Stimulated activated naive B cell treated with anti-CD40 and anti-IgM and Interleukin-4, amounts not matched to agents 10 μg/mL and 1 μg/mL and 100 μg/mL, for 72 hours (primary cell): ENCODE measurements at regions not wholly inside any gene's neighbourhood (a gene's known extent, or its start where the extent isn't known, plus 50 kb on each side); places are given as distances from the start of the nearest gene placed in this dataset.
A peak's percentile ranks its signal among the peaks of the same experiment; 100 is the strongest.

Experiments
- ATAC-seq, 2 donors: fragments of 150-1000 bp; cut with Tn5 transposase; replicated peaks; 2 replicates each; pipeline ENCODE4 v1.10.0; 2021; ENCODE audit warnings: moderate library complexity in 1 of 2
- DNase-seq: peaks from one replicate; pipeline ENCODE4 v3.0.0; 2021
- H3K27ac Mint-ChIP-seq: one replicate; pipeline ENCODE4 v1.8.0; 2022; ENCODE audit warnings: mild to moderate bottlenecking, mixed read lengths
- H3K27me3 Mint-ChIP-seq, 2 donors: one replicate each; pipeline ENCODE4 v1.8.0; 2022; ENCODE audit warnings: mixed read lengths in 2 of 2
- H3K36me3 Mint-ChIP-seq, 2 donors: one replicate each; pipeline ENCODE4 v1.8.0; 2022; ENCODE audit warnings: mixed read lengths in 2 of 2, mild to moderate bottlenecking in 1 of 2
- H3K4me1 Mint-ChIP-seq, 2 donors: one replicate each; pipeline ENCODE4 v1.8.0; 2022; ENCODE audit warnings: mixed read lengths in 2 of 2, mild to moderate bottlenecking in 1 of 2
- H3K4me3 Mint-ChIP-seq, 2 donors: one replicate each; pipeline ENCODE4 v1.8.0; 2022; ENCODE audit warnings: mild to moderate bottlenecking in 2 of 2, mixed read lengths in 2 of 2, moderate library complexity in 1 of 2
- H3K9me3 Mint-ChIP-seq, 2 donors: one replicate each; pipeline ENCODE4 v1.8.0; 2022; ENCODE audit warnings: mixed read lengths in 2 of 2, mild to moderate bottlenecking in 1 of 2

GRCh38 chr2:129758784-129759471, 220.5 kb upstream of the RAB6C start:
- Mint-ChIP-seq H3K27me3 (peaks cover 0 to 4% of the 10 kb centered on the region in 2 donors), H3K4me1 (peaks cover 0 to 6% of the 10 kb centered on the region in 2 donors), H3K9me3 (no peaks in the 10 kb centered on the region), H3K4me3 (peak overlapping the region in 1 of 2 donors; percentile 55), H3K36me3 (no peaks in the 10 kb centered on the region), H3K27ac (peak overlapping the region; percentile 33)
- ATAC-seq (peak; percentile 54 to 68), DNase-seq (no peak)

- no peaks in the 10 kb centered on the region for H3K9me3 Mint-ChIP-seq
- no peaks in the 10 kb centered on the region for H3K36me3 Mint-ChIP-seq
- ATAC-seq: no peak
- no peak overlapping the region for H3K4me3 Mint-ChIP-seq
- no peak overlapping the region for H3K27ac Mint-ChIP-seq
- H3K4me1 Mint-ChIP-seq: peaks cover 0 to 6% of the 10 kb centered on the region in 2 donors
- DNase-seq: no peak
- H3K27me3 Mint-ChIP-seq: peaks cover 0 to 4% of the 10 kb centered on the region in 2 donors
These were observed 219.9 kb upstream of the RAB6C start for GRCh38 chr2:129759472-129760010.

GRCh38 chr2:129760669-129761068, 218.8 kb upstream of the RAB6C start:
- ATAC-seq: no peak
- Mint-ChIP-seq H3K9me3 (no peaks in the 10 kb centered on the region), H3K4me1 (peaks cover 0 to 6% of the 10 kb centered on the region in 2 donors), H3K36me3 (no peaks in the 10 kb centered on the region), H3K27me3 (peaks cover 0 to 7% of the 10 kb centered on the region in 2 donors), H3K4me3 (no peak overlapping the region), H3K27ac (no peak overlapping the region)
- DNase-seq: no peak

- no peaks in the 10 kb centered on the region for H3K36me3 Mint-ChIP-seq
- no peak overlapping the region for H3K27ac Mint-ChIP-seq
- H3K4me3 Mint-ChIP-seq: no peak overlapping the region
- DNase-seq: no peak
- peaks cover 2 to 5% of the 10 kb centered on the region in 2 donors for H3K27me3 Mint-ChIP-seq
- peaks cover 0 to 6% of the 10 kb centered on the region in 2 donors for H3K4me1 Mint-ChIP-seq
- no peak for ATAC-seq
- no peaks in the 10 kb centered on the region for H3K9me3 Mint-ChIP-seq
These were observed 217.9 kb upstream of the RAB6C start for GRCh38 chr2:129761569-129762021.

- DNase-seq (no peak), ATAC-seq (no peak)
- H3K27ac Mint-ChIP-seq: no peak overlapping the region
- H3K4me1 Mint-ChIP-seq: peaks cover 0 to 6% of the 10 kb centered on the region in 2 donors
- H3K27me3 Mint-ChIP-seq: peaks cover 7 to 8% of the 10 kb centered on the region in 2 donors
- no peak overlapping the region for H3K4me3 Mint-ChIP-seq
- no peaks in the 10 kb centered on the region for H3K9me3 Mint-ChIP-seq
- no peaks in the 10 kb centered on the region for H3K36me3 Mint-ChIP-seq
These were observed 216.9 kb upstream of the RAB6C start for GRCh38 chr2:129762386-129763189.

GRCh38 chr2:129763190-129763846, 216.1 kb upstream of the RAB6C start:
- H3K27me3 Mint-ChIP-seq: peaks cover 8 to 13% of the 10 kb centered on the region in 2 donors
- no peak overlapping the region for H3K27ac Mint-ChIP-seq
- H3K36me3 Mint-ChIP-seq: no peaks in the 10 kb centered on the region
- DNase-seq (no peak), ATAC-seq (no peak)
- no peak overlapping the region for H3K4me3 Mint-ChIP-seq
- H3K4me1 Mint-ChIP-seq: peaks cover 0 to 6% of the 10 kb centered on the region in 2 donors
- H3K9me3 Mint-ChIP-seq: no peaks in the 10 kb centered on the region

- no peak for ATAC-seq
- no peaks in the 10 kb centered on the region for H3K36me3 Mint-ChIP-seq
- no peaks in the 10 kb centered on the region for H3K9me3 Mint-ChIP-seq
- H3K4me1 Mint-ChIP-seq: peaks cover 0 to under 1% of the 10 kb centered on the region in 2 donors
- H3K27ac Mint-ChIP-seq: no peak overlapping the region
- DNase-seq: no peak
- peaks cover 12 to 18% of the 10 kb centered on the region in 2 donors for H3K27me3 Mint-ChIP-seq
- H3K4me3 Mint-ChIP-seq: no peak overlapping the region
These were observed 215.5 kb upstream of the RAB6C start for GRCh38 chr2:129763966-129764365.

- ATAC-seq: no peak
- Mint-ChIP-seq H3K27ac (no peak overlapping the region), H3K4me1 (no peaks in the 10 kb centered on the region), H3K27me3 (peaks cover 12 to 18% of the 10 kb centered on the region in 2 donors), H3K4me3 (no peak overlapping the region), H3K36me3 (no peaks in the 10 kb centered on the region), H3K9me3 (no peaks in the 10 kb centered on the region)
- DNase-seq: no peak
These were observed 214.8 kb upstream of the RAB6C start for GRCh38 chr2:129764376-129765325.

- Mint-ChIP-seq H3K36me3 (no peaks in the 10 kb centered on the region), H3K4me1 (no peaks in the 10 kb centered on the region), H3K27ac (no peak overlapping the region), H3K9me3 (no peaks in the 10 kb centered on the region), H3K4me3 (no peak overlapping the region), H3K27me3 (peaks cover 12 to 18% of the 10 kb centered on the region in 2 donors)
- DNase-seq (no peak), ATAC-seq (no peak)
These were observed 214.2 kb upstream of the RAB6C start for GRCh38 chr2:129765326-129765677.

GRCh38 chr2:129765678-129766351, 213.7 kb upstream of the RAB6C start:
- no peaks in the 10 kb centered on the region for H3K36me3 Mint-ChIP-seq
- H3K9me3 Mint-ChIP-seq: no peaks in the 10 kb centered on the region
- H3K4me1 Mint-ChIP-seq: no peaks in the 10 kb centered on the region
- no peak overlapping the region for H3K27ac Mint-ChIP-seq
- ATAC-seq (no peak), DNase-seq (no peak)
- peaks cover 12 to 18% of the 10 kb centered on the region in 2 donors for H3K27me3 Mint-ChIP-seq
- no peak overlapping the region for H3K4me3 Mint-ChIP-seq

- Mint-ChIP-seq H3K36me3 (no peaks in the 10 kb centered on the region), H3K4me1 (no peaks in the 10 kb centered on the region), H3K27ac (no peak overlapping the region), H3K4me3 (no peak overlapping the region), H3K9me3 (no peaks in the 10 kb centered on the region), H3K27me3 (peaks cover 12 to 18% of the 10 kb centered on the region in 2 donors)
- no peak for ATAC-seq
- DNase-seq: no peak
These were observed 213.0 kb upstream of the RAB6C start for GRCh38 chr2:129766374-129766993.

- ATAC-seq: no peak
- no peak for DNase-seq
- H3K36me3 Mint-ChIP-seq: no peaks in the 10 kb centered on the region
- no peak overlapping the region for H3K27ac Mint-ChIP-seq
- H3K4me3 Mint-ChIP-seq: no peak overlapping the region
- H3K4me1 Mint-ChIP-seq: no peaks in the 10 kb centered on the region
- peaks cover 12 to 18% of the 10 kb centered on the region in 2 donors for H3K27me3 Mint-ChIP-seq
- peaks cover 0 to under 1% of the 10 kb centered on the region in 2 donors for H3K9me3 Mint-ChIP-seq
These were observed 212.0 kb upstream of the RAB6C start for GRCh38 chr2:129767346-129768035.
